NCI-H2227 (cell line): ENCODE measurements at regions not wholly inside any gene's neighbourhood (a gene's known extent, or its start where the extent isn't known, plus 50 kb on each side); places are given as distances from the start of the nearest gene placed in this dataset.
A peak's percentile ranks its signal among the peaks of the same experiment; 100 is the strongest.
"Not testable (repeated sequence)": the region's sequence is repeated elsewhere in the genome, so short reads cannot be mapped to it uniquely, and the experiment has no call there.

Source experiments
- DNase-seq: peaks from one replicate; lab custom pipeline; 2025; ENCODE audit not compliant: unreplicated experiment; lab: John Stamatoyannopoulos, UW

DNA sequence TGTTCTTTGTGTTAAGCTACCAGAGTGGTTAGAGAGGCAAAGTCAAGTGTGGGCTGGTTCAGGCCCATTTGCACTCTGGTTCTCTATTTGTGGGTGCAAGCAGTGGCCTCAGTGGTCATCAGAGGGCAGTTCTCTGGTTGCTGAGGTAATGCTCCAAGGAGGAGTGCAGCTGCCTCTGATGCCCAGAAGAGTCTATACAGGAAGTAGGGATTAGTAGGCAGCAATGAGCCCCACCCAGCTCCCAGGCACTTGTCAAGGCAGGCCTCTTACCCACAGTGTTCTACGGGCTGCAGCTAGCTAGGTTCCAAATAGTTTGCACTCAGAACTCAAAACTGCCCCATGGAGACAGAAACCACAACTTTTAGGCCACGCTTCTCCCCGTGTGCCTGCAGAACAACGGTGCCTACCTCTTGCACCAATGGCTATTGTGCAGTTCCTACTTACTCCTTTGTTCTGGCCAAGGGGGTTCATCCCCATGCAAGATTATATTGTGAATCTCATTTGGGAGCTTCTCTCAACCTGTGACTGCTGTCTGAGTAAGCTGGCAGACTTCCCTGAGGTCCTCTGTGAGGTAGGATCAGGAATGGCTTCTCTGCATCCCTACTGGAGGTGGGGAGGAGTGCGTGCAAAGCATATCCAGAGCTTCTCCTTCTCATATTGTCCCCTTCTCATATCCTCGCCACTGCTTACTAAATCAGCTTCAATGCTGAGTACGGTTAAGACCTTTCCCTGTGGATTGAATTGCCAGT is 410.3 kb upstream of the LMO3 start:
- DNase-seq = no peak

DNA sequence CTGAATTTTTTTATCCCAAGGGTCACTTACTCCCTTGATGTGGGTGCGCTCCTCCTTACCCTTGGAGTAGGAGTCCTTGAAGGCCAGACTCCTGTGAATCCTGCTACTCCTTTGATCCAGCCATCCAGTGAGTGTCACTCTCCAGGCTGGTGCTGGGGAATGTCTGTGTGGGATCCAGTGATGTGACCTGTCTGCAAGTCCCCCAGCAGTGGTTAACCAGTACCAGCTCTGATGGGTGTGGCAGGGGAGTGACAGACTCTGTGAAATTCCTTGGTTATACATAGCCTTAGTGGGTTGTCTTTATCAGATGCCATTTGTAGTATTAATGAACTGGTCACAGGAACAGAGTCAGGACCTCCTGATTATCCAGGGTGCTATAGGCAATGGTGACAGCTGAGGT is 409.5 kb upstream of the LMO3 start:
- DNase-seq = no peak

DNA sequence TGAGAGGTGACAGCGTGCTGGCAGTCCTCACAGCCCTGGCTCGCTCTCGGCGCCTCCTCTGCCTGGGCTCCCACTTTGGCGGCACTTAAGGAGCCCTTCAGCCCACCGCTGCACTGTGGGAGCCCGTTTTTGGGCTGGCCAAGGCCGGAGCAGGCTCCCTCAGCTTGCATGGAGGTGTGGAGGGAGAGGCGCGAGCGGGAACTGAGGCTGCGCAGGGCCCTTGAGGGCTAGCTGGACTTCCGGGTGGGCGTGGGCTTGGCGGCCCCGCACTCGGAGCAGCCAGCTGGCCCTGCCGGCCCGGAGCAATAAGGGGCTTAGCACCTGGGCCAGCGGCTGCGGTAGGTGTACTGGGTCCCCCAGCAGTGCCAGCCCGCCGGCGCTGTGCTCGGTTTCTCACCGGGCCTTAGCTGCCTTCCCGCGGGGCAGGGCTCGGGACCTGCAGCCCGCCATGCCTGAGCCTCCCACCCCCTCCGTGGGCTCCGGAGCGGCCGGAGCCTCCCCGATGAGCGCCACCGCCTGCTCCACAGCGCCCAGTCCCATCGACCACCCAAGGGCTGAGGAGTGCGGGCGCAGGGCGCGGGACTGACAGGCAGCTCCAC is 401.6 kb upstream of the LMO3 start:
- DNase-seq = not testable (repeated sequence)

- not testable (repeated sequence) for DNase-seq
Measured at GRCh38 chr12:16998538-16998937, 392.6 kb upstream of the LMO3 start.

DNA sequence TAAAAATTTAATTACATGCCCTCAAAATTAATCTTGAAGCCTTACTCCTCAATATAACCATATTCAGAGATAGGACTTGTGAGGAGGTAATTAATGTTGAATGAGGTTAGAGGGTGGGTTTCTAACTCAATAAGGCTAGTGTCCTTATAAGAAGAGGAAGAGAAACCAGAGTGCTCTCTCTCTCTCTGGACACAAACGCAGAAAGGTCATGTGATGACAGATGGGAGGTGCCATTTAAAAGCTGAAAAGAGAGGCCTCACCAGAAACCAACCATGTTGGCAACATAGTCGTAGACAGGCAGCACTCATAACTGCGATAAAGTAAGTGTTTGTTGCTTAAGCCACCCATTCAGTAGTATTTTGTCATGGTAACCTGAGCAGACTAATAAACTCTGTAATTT is 378.5 kb upstream of the LMO3 start:
- DNase-seq = no peak

DNA sequence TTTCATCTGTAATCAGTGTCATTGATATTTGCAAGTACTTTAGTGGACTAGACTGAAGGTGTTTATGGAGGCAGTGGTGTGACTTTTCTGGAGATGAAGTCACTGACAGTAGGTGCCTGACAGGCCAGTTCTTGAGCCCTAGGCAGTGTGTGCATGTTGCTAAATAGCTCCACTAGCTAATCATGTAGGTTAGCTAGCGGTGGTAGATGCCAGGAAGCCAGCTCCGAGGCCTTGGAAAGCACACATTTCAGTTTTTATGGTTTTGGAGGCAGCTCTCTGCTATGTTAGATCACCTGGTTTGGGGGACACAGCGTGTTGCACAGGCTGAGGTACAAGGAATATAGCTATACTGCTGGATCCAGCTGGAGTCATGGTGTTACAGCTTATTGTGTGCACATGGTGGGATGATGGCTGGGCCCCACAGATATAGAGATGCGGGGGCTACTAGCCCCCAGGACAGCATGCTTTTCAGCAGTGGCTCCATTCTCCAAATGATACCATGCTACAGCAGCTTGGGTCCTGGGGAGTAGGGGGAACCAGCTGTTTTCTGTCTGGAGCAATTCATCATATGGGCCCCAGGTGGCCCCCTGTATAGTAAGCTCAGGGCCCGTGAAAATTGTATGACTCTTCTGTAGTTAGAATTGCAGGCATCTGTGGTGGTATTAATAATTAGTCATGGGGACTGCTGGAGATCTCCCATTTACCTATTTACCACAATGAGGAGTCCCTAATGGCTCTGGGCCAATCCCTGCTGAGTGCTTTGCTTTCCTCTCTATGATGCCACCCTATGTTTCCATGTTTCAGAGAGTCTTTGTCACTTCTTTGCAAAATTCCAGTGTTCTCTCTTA is 367.2 kb upstream of the LMO3 start:
- DNase-seq = no peak

DNA sequence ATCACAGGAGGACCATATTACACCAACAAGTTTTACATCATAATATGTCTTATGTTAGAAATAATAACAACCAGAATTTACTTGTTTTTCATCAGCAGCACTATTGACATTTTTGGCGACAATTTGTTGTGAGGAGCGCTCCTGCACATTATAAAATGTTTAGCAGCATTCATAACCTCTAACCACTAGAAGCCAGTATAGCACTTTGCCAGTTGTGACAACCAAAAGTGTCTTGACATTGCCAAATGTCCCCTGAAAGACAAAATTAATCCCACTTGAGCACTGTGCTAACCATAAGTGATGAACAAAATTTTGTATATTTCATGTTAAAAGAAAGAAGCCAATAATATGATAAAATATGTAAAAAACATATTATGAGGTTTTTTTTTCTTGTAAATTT is 356.9 kb upstream of the LMO3 start:
- DNase-seq = no peak

GRCh38 chr12:16955083-16955657 is 349.2 kb upstream of the LMO3 start:
- DNase-seq = no peak

DNA sequence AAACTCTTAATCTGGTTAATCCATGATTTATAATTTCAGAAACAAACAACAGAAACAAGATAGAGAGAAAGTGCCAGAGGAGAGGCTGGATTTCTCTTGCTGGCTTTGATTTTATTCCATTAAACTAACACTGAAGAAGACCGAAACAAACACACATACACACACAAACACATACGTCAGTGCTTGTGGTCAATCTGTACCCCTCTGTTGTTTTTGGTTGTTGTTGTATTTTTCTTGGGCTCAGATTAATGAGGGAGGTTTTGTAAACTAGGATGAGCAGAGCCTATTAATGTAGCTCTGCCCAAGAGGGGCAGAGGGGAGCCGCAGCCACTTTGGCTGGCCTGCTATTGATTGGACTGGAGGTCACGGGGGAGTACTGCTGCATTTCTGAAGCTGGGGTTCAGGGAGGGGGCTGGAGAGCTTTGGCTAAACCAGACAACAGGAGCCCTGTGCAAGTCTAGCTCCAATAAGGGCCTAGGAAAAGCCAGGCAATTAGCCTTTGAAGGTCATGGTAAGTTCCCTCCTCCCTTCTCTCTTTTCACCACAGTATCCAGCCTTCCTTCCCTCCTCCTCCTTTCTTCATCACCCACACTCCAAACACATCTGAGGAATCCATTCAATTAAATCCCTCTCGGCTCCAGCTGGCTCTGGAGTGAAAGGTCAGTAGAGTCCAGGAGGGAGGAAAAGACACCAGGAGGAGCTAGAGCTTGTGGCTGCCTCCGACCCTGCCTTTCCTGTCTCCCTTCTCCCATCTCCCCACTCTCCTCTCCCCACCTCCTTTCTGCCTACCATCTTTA is 344.1 kb upstream of the LMO3 start:
- DNase-seq = peak; percentile 31

DNA sequence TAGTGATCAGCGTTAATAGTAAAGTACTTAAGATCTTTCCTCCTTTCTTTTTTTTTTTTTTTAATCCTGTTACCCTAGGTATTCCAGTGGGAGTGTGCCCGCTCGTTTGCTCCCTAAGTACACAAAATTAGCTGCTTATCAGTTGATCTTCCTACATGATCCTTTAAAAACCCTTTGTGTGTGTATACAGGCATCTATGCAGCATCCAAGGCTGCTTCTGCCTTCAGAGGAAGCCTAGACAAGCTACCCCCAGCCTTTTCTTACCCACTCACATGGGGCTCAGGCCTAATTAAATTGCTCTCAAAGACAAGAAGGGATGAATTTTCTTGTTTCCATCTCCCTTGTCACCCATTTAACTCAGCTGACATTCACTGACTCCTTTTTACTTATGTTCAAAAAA is 343.4 kb upstream of the LMO3 start:
- DNase-seq = peak; percentile 7

DNA sequence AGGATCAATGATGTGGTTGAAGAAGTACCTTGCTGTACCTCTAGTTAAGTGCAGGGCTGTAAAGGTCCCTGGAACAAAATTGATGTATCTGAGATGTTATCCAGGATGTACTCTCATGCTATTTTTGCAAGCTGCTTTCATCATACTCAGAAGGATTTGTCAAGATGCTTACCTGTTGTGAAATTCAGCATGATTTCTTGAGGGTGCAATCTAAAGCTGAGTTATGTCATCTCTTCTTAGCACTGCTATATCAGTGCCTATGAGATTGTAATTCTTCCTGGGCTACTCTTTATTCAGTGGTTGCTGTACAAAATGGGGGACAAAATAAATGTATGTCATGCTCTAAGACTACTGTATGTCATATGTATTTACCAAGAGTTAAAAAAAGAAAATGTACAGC is 340.7 kb upstream of the LMO3 start:
- no peak for DNase-seq

DNA sequence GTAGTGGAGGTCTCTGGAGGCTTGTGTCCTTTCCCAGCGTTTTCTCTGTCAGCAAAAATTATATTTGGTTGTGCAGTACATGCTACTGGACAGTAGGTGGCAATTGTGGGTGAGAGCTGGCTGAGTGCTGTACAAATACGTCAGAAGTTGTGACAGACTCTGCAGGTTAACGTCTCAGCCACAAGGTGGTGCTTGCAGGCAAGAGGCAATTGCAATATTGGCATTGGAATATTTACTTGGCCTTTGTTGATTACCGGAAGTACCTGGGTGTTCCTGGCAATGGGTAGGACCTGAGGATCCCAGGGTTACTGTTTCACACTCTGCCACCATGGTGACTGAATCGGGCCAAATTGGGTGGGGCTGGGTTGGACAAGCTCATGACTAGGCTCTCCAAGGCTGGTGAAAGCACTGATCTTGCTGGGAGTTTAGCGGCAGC is 333.9 kb upstream of the LMO3 start:
- DNase-seq = peak; percentile 9

GRCh38 chr12:16927259-16927658 is 321.3 kb upstream of the LMO3 start:
- DNase-seq = no peak

- DNase-seq = no peak
Measured at GRCh38 chr12:16920451-16920850, 314.5 kb upstream of the LMO3 start.

GRCh38 chr12:16919551-16919950 is 313.6 kb upstream of the LMO3 start:
- DNase-seq = no peak

DNA sequence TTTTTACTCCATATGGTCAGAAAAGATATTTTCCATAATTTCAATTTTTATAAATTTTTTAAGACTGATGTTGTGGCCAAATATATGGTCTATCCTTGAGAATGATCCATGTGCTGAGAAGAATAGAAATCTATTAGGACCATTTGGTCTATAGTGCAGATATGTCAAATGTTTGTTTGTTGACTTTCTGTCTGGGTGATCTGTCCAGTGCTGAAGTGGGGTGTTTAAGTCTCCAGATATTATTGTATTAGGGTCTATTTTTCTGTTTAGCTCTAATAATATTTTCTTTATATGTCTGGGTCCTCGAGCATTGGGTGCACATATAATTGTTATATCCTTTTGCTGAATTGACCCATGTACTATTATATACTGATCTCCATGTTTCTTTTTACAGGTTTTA is 308.9 kb upstream of the LMO3 start:
- DNase-seq = no peak

GRCh38 chr12:16913832-16914490 is 308.0 kb upstream of the LMO3 start:
- DNase-seq = no peak

GRCh38 chr12:16901946-16902345 is 296.0 kb upstream of the LMO3 start:
- no peak for DNase-seq

GRCh38 chr12:16893426-16893825 is 287.5 kb upstream of the LMO3 start:
- no peak for DNase-seq

DNA sequence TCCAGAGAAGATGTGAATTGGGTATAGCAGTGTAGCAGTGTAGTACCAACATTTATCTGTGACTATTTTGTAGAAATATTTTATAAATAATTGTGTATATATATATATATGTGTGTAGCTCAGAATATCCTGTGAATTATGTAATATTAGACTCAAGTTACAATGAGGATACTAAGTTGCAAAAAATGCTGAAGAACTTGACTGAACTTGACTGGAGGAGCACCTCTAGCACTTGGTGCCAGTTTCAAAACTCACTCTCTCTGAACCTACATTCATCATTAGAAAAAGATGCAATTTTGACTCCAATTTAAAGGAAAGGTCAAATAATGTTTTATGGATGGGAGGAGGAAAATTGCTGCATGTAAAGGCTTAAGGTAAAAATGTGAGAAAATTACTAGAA is 285.7 kb upstream of the LMO3 start:
- no peak for DNase-seq
